ENCODE measurements at regions not wholly inside any gene's neighbourhood (a gene's known extent, or its start where the extent isn't known, plus 50 kb on each side); places are given as distances from the start of the nearest gene placed in this dataset.
A peak's percentile ranks its signal among the peaks of the same experiment; 100 is the strongest.

- Histone ChIP-seq H3K27me3 (replicated peaks in 1 of 7) (no peaks in the 10 kb centered on the region), H3K4me3 (no peak overlapping the region), H3K9me3 (peaks cover 0 to 3% (median 0%) of the 10 kb centered on the region in 8 donors), H3K27ac (peak overlapping the region in 4 of 8 donors; percentile 15 to 60 (median 33)), H3K4me1 (peaks cover 4 to 52% (median 19%) of the 10 kb centered on the region in 6 donors), H3K36me3 (no peaks in the 10 kb centered on the region)
- 85 to 94% (median 87%) methylated on average over 1 of the region's 1 CpG for WGBS, 5 donors
- intact Hi-C loops (cut with DNase I; ENCODE audit: low total_unique reads): no loop called here
- DNase-seq: no peak
- TF ChIP-seq POLR2A (IDR thresholded peaks at IDR 0.05) (no peak), CTCF (IDR thresholded peaks at IDR 0.05 in 8 of 11, conservative IDR thresholded peaks at IDR 0.05 in 3 of 11) (no peak), POLR2AphosphoS5 (IDR thresholded peaks at IDR 0.05) (no peak)
Observed at GRCh38 chr1:101406681-101407080, 169.9 kb downstream of the S1PR1 start.

- peaks cover 0 to 3% (median 0%) of the 10 kb centered on the region in 8 donors for H3K9me3 ChIP-seq
- DNase-seq: no peak
- WGBS, 5 donors: 20 to 34% (median 22%) methylated on average over 2 of the region's 2 CpGs
- peak overlapping the region in 7 of 8 donors; percentile 15 to 60 (median 41) for H3K27ac ChIP-seq
- peaks cover 4 to 52% (median 19%) of the 10 kb centered on the region in 6 donors for H3K4me1 ChIP-seq
- no peak for TF ChIP-seq CTCF (IDR thresholded peaks at IDR 0.05 in 8 of 11, conservative IDR thresholded peaks at IDR 0.05 in 3 of 11)
- TF ChIP-seq POLR2A (IDR thresholded peaks at IDR 0.05): no peak
- no peak for TF ChIP-seq POLR2AphosphoS5 (IDR thresholded peaks at IDR 0.05)
- no peaks in the 10 kb centered on the region for H3K27me3 ChIP-seq (replicated peaks in 1 of 7)
- no peak overlapping the region for H3K4me3 ChIP-seq
- H3K36me3 ChIP-seq: no peaks in the 10 kb centered on the region
- intact Hi-C loops (cut with DNase I; ENCODE audit: low total_unique reads): no loop called here
Observed at GRCh38 chr1:101407505-101408211, 170.8 kb downstream of the S1PR1 start.

DNA sequence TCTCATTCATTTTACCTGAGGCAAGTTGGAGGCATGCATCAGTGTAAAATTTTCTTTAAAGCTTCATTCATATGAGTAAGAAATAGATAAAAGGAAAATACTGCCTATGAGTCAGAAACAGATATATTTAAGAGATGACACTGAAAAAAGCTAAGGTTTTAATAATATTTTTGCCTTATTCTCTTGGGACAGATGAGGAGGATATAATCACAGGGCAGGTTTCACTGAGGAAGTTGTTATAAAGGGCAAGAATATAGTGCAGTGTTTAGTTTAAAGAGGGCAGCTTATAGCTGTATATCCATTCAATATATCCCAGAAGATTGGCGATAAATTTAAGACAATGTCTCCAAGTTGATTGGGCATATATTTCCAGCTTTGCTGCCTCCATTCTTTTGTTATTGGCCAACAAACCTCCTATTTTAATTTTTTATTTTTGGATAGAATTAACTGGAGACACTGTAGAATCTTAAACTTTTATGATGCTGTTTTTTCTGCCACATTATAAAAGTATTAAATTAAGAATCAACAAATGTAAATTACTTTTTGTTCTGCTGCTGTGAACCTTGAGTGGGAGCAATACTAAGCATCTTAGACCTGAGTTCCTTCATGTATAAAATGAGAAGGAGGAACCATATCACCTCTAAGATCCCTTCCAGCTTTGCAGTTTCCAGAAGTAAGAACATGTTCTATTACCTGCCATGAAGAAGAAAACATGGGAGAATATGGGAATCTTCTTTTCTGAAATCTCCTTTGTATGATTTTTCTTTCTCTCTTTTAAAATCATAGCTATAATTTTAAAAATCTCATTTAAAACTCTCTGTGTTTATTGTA lies 171.6 kb downstream of the S1PR1 start:
- DNase-seq: no peak
- Histone ChIP-seq H3K27me3 (replicated peaks in 1 of 7) (no peaks in the 10 kb centered on the region), H3K4me1 (peaks cover 4 to 52% (median 19%) of the 10 kb centered on the region in 6 donors), H3K27ac (peak overlapping the region in 4 of 8 donors; percentile 28 to 59 (median 42)), H3K4me3 (no peak overlapping the region), H3K9me3 (peaks cover 0 to 3% (median 0%) of the 10 kb centered on the region in 8 donors), H3K36me3 (no peaks in the 10 kb centered on the region)
- 73 to 89% (median 82%) methylated on average over 1 of the region's 1 CpG for WGBS, 5 donors
- no peak for TF ChIP-seq POLR2A (IDR thresholded peaks at IDR 0.05)
- no peak for TF ChIP-seq POLR2AphosphoS5 (IDR thresholded peaks at IDR 0.05)
- TF ChIP-seq CTCF (IDR thresholded peaks at IDR 0.05 in 8 of 11, conservative IDR thresholded peaks at IDR 0.05 in 3 of 11): no peak
- intact Hi-C loops (cut with DNase I; ENCODE audit: low total_unique reads): no loop called here

DNA sequence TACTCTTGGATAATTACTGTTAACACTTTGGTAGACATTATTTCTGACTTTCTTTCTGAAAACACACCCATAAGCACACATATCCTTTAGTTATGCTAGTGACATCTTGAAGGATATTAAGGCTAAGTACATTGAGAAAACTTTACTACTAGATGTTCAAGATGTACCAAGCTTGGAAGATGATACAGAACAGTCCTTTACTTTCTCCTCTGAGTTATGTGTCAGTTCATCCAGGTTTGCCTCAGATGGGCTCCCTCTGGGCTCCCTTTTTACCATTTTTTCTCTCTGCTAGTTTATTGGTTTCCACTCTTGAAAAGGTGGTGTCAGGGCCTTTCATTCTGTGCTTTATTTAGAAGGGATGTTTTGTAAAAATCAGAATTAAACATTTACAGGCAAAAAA lies 172.3 kb downstream of the S1PR1 start:
- Histone ChIP-seq H3K9me3 (peaks cover 0 to 3% (median 0%) of the 10 kb centered on the region in 8 donors), H3K27me3 (replicated peaks in 1 of 7) (no peaks in the 10 kb centered on the region), H3K27ac (peak overlapping the region in 4 of 8 donors; percentile 24 to 59 (median 36)), H3K36me3 (no peaks in the 10 kb centered on the region), H3K4me3 (no peak overlapping the region), H3K4me1 (peaks cover 4 to 52% (median 19%) of the 10 kb centered on the region in 6 donors)
- intact Hi-C loops (cut with DNase I; ENCODE audit: low total_unique reads): no loop called here
- DNase-seq: no peak
- TF ChIP-seq CTCF (IDR thresholded peaks at IDR 0.05 in 8 of 11, conservative IDR thresholded peaks at IDR 0.05 in 3 of 11): no peak
- no peak for TF ChIP-seq POLR2A (IDR thresholded peaks at IDR 0.05)
- no peak for TF ChIP-seq POLR2AphosphoS5 (IDR thresholded peaks at IDR 0.05)
